A673 (cell line): ENCODE measurements at regions not wholly inside any gene's neighbourhood (a gene's known extent, or its start where the extent isn't known, plus 50 kb on each side); places are given as distances from the start of the nearest gene placed in this dataset.
A peak's percentile ranks its signal among the peaks of the same experiment; 100 is the strongest.

Experiments
- BruUV-seq: library from RNA; stranded (reverse); fragments of 400-500 nt; replicated peaks from 2 replicates; lab custom pipeline; 2021; lab: Mats Ljungman, UMichigan
- CTCF ChIA-PET: fragments of 300-600 bp; sonication (Branson Sonifier 250); formaldehyde crosslinking; loops from one replicate; lab custom pipeline; 2022; ENCODE audit warnings: antibody characterized with exemption; lab: Charles Lee
- POLR2A ChIA-PET: fragments of 300-600 bp; sonication (Branson Sonifier 250); formaldehyde crosslinking; loops from one replicate; lab custom pipeline; 2022; ENCODE audit warnings: antibody characterized with exemption; ENCODE audit not compliant: low non-redundant PET; lab: Charles Lee
- DNase-seq: peaks from one replicate; pipeline ENCODE4 v3.0.0-alpha.2; 2015; ENCODE audit warnings: low spot score
- H3K27ac ChIP-seq: fragments of 200-600 bp; sonication (generic); 2 replicates; pipeline ENCODE4 v1.5.1; 2016; ENCODE audit warnings: mixed run types, low read depth, mild to moderate bottlenecking, mixed read lengths, antibody characterized with exemption, low read length; ENCODE audit not compliant: poor library complexity, severe bottlenecking
- H3K27me3 ChIP-seq: fragments of 200-600 bp; sonication (generic); replicated peaks from 2 replicates; pipeline ENCODE4 v1.6.1; 2017; ENCODE audit warnings: mixed run types, low read depth, mild to moderate bottlenecking, mixed read lengths, antibody characterized with exemption, low read length; ENCODE audit not compliant: insufficient read depth, poor library complexity
- H3K36me3 ChIP-seq: fragments of 200-600 bp; sonication (generic); 2 replicates; pipeline ENCODE4 v1.6.1; 2016; ENCODE audit warnings: mixed run types, mild to moderate bottlenecking, mixed read lengths, antibody characterized with exemption, low read length; ENCODE audit not compliant: insufficient read depth, poor library complexity, severe bottlenecking
- H3K4me1 ChIP-seq: fragments of 200-600 bp; sonication (generic); 2 replicates; pipeline ENCODE4 v1.6.1; 2017; ENCODE audit warnings: mixed run types, mild to moderate bottlenecking, mixed read lengths, antibody characterized with exemption, low read length; ENCODE audit not compliant: insufficient read depth, poor library complexity, severe bottlenecking
- H3K4me3 ChIP-seq: fragments of 200-600 bp; sonication (generic); 2 replicates; pipeline ENCODE4 v1.5.1; 2016; ENCODE audit warnings: low read depth, mixed run types, mild to moderate bottlenecking, mixed read lengths, low read length; ENCODE audit not compliant: poor library complexity, severe bottlenecking
- H3K9me3 ChIP-seq: fragments of 200-600 bp; sonication (generic); 2 replicates; pipeline ENCODE4 v1.6.1; 2016; ENCODE audit warnings: mixed run types, low read depth, mild to moderate bottlenecking, mixed read lengths, antibody characterized with exemption, low read length; ENCODE audit not compliant: poor library complexity, severe bottlenecking
- EZH2 ChIP-seq: fragments of 200-600 bp; sonication (generic); IDR thresholded peaks from 2 replicates; pipeline ENCODE4 v1.6.1; 2017; ENCODE audit warnings: borderline replicate concordance, low read depth, mild to moderate bottlenecking, mixed read lengths, antibody characterized with exemption, low read length; ENCODE audit not compliant: poor library complexity, severe bottlenecking
- intact Hi-C: fragments of 100-400 bp; cut with micrococcal nuclease; formaldehyde crosslinking; loops from one replicate; pipeline ENCODE4 v1.10.0; 2022; ENCODE audit not compliant: unreplicated experiment
- TF ChIP-seq, protein P1 (sequence below): fragments of 300-800, 200-600 bp; sonication (generic); conservative IDR thresholded peaks from 2 replicates; pipeline ENCODE4 v1.5.1; 2017; ENCODE audit warnings: low read depth, mild to moderate bottlenecking, antibody characterized with exemption, low read length, moderate library complexity, mixed read lengths

DNA sequence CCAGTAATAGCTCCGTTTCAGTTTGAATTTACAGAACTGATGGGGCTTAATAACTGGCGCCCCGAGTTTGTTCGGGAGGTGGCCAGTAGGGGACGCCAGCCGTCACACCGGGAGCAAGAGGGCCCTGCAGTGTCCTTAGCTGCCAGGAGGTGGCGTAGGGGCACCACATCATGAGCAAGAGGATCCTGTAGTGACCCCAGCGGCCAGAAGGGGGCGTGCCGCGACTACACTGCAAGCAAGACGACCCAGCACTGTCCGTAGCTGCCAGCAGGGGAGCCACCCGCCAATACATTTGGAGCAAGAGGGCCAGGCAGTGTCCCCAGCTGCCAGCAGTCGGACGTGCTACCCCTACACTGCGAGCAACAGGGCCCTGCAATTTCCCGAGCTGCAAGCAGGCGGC lies 663.7 kb upstream of the B3GAT1 start:
- CTCF ChIA-PET = interaction anchor here (1.0 kb wide), 1 partner anchor 207 kb away, joined by 3 read pairs; no protein-coding TSS in a partner anchor
- peak; percentile 71 for DNase-seq
- Histone ChIP-seq H3K27ac (no peak overlapping the region), H3K36me3 (no peaks in the 10 kb centered on the region), H3K4me1 (no peaks in the 10 kb centered on the region), H3K9me3 (peaks cover 3% of the 10 kb centered on the region), H3K27me3 (no peaks in the 10 kb centered on the region), H3K4me3 (no peak overlapping the region)
- TF ChIP-seq, protein P1, sequence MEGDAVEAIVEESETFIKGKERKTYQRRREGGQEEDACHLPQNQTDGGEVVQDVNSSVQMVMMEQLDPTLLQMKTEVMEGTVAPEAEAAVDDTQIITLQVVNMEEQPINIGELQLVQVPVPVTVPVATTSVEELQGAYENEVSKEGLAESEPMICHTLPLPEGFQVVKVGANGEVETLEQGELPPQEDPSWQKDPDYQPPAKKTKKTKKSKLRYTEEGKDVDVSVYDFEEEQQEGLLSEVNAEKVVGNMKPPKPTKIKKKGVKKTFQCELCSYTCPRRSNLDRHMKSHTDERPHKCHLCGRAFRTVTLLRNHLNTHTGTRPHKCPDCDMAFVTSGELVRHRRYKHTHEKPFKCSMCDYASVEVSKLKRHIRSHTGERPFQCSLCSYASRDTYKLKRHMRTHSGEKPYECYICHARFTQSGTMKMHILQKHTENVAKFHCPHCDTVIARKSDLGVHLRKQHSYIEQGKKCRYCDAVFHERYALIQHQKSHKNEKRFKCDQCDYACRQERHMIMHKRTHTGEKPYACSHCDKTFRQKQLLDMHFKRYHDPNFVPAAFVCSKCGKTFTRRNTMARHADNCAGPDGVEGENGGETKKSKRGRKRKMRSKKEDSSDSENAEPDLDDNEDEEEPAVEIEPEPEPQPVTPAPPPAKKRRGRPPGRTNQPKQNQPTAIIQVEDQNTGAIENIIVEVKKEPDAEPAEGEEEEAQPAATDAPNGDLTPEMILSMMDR = peak; percentile 67
- no peak for TF ChIP-seq EZH2
- intact Hi-C loops = no loop called here
- POLR2A ChIA-PET = no interaction called here
- no TSS peak for BruUV-seq

DNA sequence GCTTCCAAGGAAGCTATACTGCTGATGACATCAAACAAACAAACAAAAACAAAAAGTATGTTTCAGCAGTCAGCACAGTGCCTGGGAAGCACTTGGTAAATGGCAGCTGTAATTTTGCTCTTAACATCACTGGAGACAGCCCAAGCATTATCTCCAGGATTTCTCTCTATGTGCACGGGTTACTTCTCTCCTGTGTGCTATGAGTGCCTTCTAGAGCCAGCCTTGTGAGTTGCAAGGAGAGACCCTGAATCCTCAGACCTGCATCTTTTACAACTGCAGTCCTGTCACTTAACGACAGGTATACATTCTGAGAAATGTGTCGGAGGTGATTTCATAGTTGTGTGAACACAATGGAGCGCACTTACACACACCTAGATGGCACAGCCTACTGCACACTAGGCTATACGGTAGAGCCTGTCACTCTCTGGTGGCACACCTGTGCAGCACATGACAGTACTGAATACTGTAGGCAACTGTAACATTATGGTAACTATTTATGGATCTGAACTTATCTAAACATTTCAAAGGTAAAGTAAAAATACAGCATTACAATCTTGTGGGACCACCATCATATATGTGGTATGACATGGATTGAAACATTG lies 662.5 kb upstream of the B3GAT1 start:
- ChIA-PET POLR2A (no interaction called here), CTCF (interaction anchor here (0.7 kb wide), 1 partner anchor 206 kb away, joined by 5 read pairs; no protein-coding TSS in a partner anchor)
- no peak overlapping the region for H3K27ac ChIP-seq
- TF ChIP-seq, protein P1 = peak; percentile 63
- no peak for TF ChIP-seq EZH2
- H3K27me3 ChIP-seq = no peaks in the 10 kb centered on the region
- H3K9me3 ChIP-seq = peaks cover 3% of the 10 kb centered on the region
- DNase-seq = peak; percentile 32
- BruUV-seq = no TSS peak
- no peaks in the 10 kb centered on the region for H3K36me3 ChIP-seq
- no peak overlapping the region for H3K4me3 ChIP-seq
- no peaks in the 10 kb centered on the region for H3K4me1 ChIP-seq
- intact Hi-C loops = no loop called here

DNA sequence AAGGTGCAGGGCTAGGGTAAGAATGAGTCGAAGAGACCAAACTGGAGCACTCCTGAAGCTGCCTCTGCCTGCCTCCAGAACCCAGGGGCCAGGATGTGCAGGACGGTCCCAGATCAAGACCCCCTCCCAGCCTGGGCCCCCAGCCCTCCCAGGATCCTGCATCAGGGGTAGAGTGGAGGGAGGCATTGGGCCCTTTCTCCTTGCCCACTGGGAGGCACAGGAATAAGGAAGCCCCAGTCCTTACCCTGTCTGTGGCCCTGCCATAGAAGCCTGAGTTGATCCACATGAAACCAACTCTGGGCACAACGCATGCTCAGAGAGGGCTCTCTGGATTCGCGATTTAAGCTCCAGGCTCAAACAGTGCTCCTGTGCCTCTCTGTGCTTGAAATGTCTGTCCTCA lies 661.8 kb upstream of the B3GAT1 start:
- DNase-seq = no peak
- no TSS peak for BruUV-seq
- ChIA-PET POLR2A (no interaction called here), CTCF (interaction anchor here (0.7 kb wide), 1 partner anchor 205 kb away, joined by 5 read pairs; no protein-coding TSS in a partner anchor)
- no peak for TF ChIP-seq EZH2
- TF ChIP-seq, protein P1 = no peak
- H3K4me3 ChIP-seq = no peak overlapping the region
- peaks cover 3% of the 10 kb centered on the region for H3K9me3 ChIP-seq
- intact Hi-C loops = no loop called here
- H3K27ac ChIP-seq = no peak overlapping the region
- no peaks in the 10 kb centered on the region for H3K36me3 ChIP-seq
- H3K27me3 ChIP-seq = no peaks in the 10 kb centered on the region
- no peaks in the 10 kb centered on the region for H3K4me1 ChIP-seq
